H9 (cell line): ENCODE measurements at regions not wholly inside any gene's neighbourhood (a gene's known extent, or its start where the extent isn't known, plus 50 kb on each side); places are given as distances from the start of the nearest gene placed in this dataset.

Source experiments
- DNase-seq: peaks from one replicate; pipeline ENCODE4 v3.0.0-alpha.2; 2017
- H2AFZ ChIP-seq: one replicate; pipeline ENCODE4 v1.6.1; 2013; ENCODE audit warnings: mild to moderate bottlenecking, low read length, control low read depth, moderate library complexity
- H2AK5ac ChIP-seq: 2 replicates; pipeline ENCODE4 v1.6.1; 2013; ENCODE audit warnings: low read length, control low read depth, mixed read lengths; ENCODE audit not compliant: insufficient read length
- H2BK120ac ChIP-seq: one replicate; pipeline ENCODE4 v1.6.1; 2013; ENCODE audit warnings: low read depth, mild to moderate bottlenecking, low read length, control low read depth, inconsistent platforms; ENCODE audit not compliant: poor library complexity, severe bottlenecking
- H2BK12ac ChIP-seq: 2 replicates; pipeline ENCODE4 v1.6.1; 2013; ENCODE audit warnings: low read length, control low read depth, mixed read lengths, low read depth; ENCODE audit not compliant: insufficient read length
- H2BK15ac ChIP-seq: 2 replicates; pipeline ENCODE4 v1.6.1; 2013; ENCODE audit warnings: low read depth, low read length, control low read depth
- H2BK20ac ChIP-seq: one replicate; pipeline ENCODE4 v1.6.1; 2013; ENCODE audit warnings: low read depth, mild to moderate bottlenecking, low read length, control low read depth, inconsistent platforms; ENCODE audit not compliant: poor library complexity, severe bottlenecking
- H2BK5ac ChIP-seq: 2 replicates; pipeline ENCODE4 v1.6.1; 2013; ENCODE audit warnings: low read length, control low read depth, mixed read lengths; ENCODE audit not compliant: insufficient read length
- H3K14ac ChIP-seq: 2 replicates; pipeline ENCODE4 v1.6.1; 2013; ENCODE audit warnings: low read length, control low read depth; ENCODE audit not compliant: insufficient read depth
- H3K18ac ChIP-seq: 2 replicates; pipeline ENCODE4 v1.6.1; 2013; ENCODE audit warnings: low read depth, mild to moderate bottlenecking, mixed read lengths, low read length, control low read depth; ENCODE audit not compliant: insufficient read length
- H3K23ac ChIP-seq: 2 replicates; pipeline ENCODE4 v1.6.1; 2013; ENCODE audit warnings: low read length, control low read depth, mixed read lengths, low read depth; ENCODE audit not compliant: insufficient read length
- H3K23me2 ChIP-seq: 2 replicates; pipeline ENCODE4 v1.6.1; 2013; ENCODE audit warnings: low read depth, mild to moderate bottlenecking, mixed read lengths, low read length, control low read depth; ENCODE audit not compliant: insufficient read length, poor library complexity, severe bottlenecking
- H3K27ac ChIP-seq: 2 replicates; pipeline ENCODE4 v1.5.1; 2013; ENCODE audit warnings: low read length, control low read depth, mixed read lengths, low read depth; ENCODE audit not compliant: insufficient read length
- H3K27me3 ChIP-seq: 2 replicates; pipeline ENCODE4 v1.6.1; 2013; ENCODE audit warnings: low read length, control low read depth, inconsistent platforms; ENCODE audit not compliant: insufficient read depth
- H3K4ac ChIP-seq: 2 replicates; pipeline ENCODE4 v1.6.1; 2013; ENCODE audit warnings: low read depth, mild to moderate bottlenecking, control low read depth, inconsistent platforms, low read length, moderate library complexity
- H3K4me1 ChIP-seq: 2 replicates; pipeline ENCODE4 v1.6.1; 2013; ENCODE audit warnings: low read length, control low read depth, inconsistent platforms; ENCODE audit not compliant: insufficient read depth
- H3K4me2 ChIP-seq: 2 replicates; pipeline ENCODE4 v1.6.1; 2013; ENCODE audit warnings: low read length, control low read depth, mixed read lengths; ENCODE audit not compliant: insufficient read length, insufficient read depth
- H3K56ac ChIP-seq: 2 replicates; pipeline ENCODE4 v1.6.1; 2013; ENCODE audit warnings: low read depth, mild to moderate bottlenecking, mixed read lengths, low read length, control low read depth; ENCODE audit not compliant: insufficient read length
- H3K79me1 ChIP-seq: 2 replicates; pipeline ENCODE4 v1.6.1; 2013; ENCODE audit warnings: low read depth, mild to moderate bottlenecking, moderate library complexity, low read length, control low read depth, inconsistent platforms; ENCODE audit not compliant: insufficient read depth, poor library complexity, severe bottlenecking
- H3K79me2 ChIP-seq: 2 replicates; pipeline ENCODE4 v1.6.1; 2013; ENCODE audit warnings: low read length, control low read depth, inconsistent platforms; ENCODE audit not compliant: insufficient read depth
- H3K9ac ChIP-seq: 2 replicates; pipeline ENCODE4 v1.6.1; 2013; ENCODE audit warnings: low read length, control low read depth, mixed read lengths; ENCODE audit not compliant: insufficient read length; ENCODE audit errors: extremely low read depth
- H3K9me3 ChIP-seq: one replicate; pipeline ENCODE4 v1.6.1; 2013; ENCODE audit warnings: low read depth, low read length, inconsistent platforms; ENCODE audit not compliant: control insufficient read depth
- H3T11ph ChIP-seq: one replicate; pipeline ENCODE4 v1.6.1; 2013; ENCODE audit warnings: mild to moderate bottlenecking, low read length, control low read depth, inconsistent platforms
- H4K20me1 ChIP-seq: one replicate; pipeline ENCODE4 v1.6.1; 2013; ENCODE audit not compliant: control insufficient read depth, insufficient read length, insufficient read depth
- H4K5ac ChIP-seq: 2 replicates; pipeline ENCODE4 v1.6.1; 2013; ENCODE audit warnings: low read depth, mild to moderate bottlenecking, mixed read lengths, low read length, control low read depth; ENCODE audit not compliant: insufficient read length
- H4K8ac ChIP-seq: replicated peaks from 2 replicates; pipeline ENCODE4 v1.6.1; 2013; ENCODE audit warnings: low read length, control low read depth, mixed read lengths, low read depth; ENCODE audit not compliant: insufficient read length
- H4K91ac ChIP-seq: 2 replicates; pipeline ENCODE4 v1.6.1; 2013; ENCODE audit warnings: low read depth, mild to moderate bottlenecking, moderate library complexity, mixed read lengths, low read length, control low read depth; ENCODE audit not compliant: insufficient read length
- H3K27ac Mint-ChIP-seq, 3 experiments: 2 replicates in 2 of 3; 3 replicates in 1 of 3; pipeline ENCODE4 v1.8.0; 2020 to 2021; ENCODE audit warnings: mixed read lengths in 3 of 3, mild to moderate bottlenecking in 1 of 3, moderate library complexity in 1 of 3
- H3K27me3 Mint-ChIP-seq: 2 replicates; pipeline ENCODE4 v1.8.0; 2021; ENCODE audit warnings: low read depth, mild to moderate bottlenecking, moderate library complexity, mixed read lengths
- H3K36me3 Mint-ChIP-seq, 3 experiments: 2 replicates in 2 of 3; 3 replicates in 1 of 3; pipeline ENCODE4 v1.8.0; 2020 to 2021; ENCODE audit warnings: low read depth in 3 of 3, mixed read lengths in 3 of 3; ENCODE audit not compliant: insufficient read depth in 1 of 3
- H3K4me1 Mint-ChIP-seq, 2 experiments: 2 replicates each; pipeline ENCODE4 v1.8.0; 2020; ENCODE audit warnings: mixed read lengths in 2 of 2
- H3K4me3 Mint-ChIP-seq, 2 experiments: 2 replicates in 1 of 2; 3 replicates in 1 of 2; pipeline ENCODE4 v1.8.0; 2020 to 2021; ENCODE audit warnings: mild to moderate bottlenecking in 2 of 2, mixed read lengths in 2 of 2, moderate library complexity in 1 of 2
- H3K9me3 Mint-ChIP-seq, 2 experiments: 2 replicates in 1 of 2; 3 replicates in 1 of 2; pipeline ENCODE4 v1.8.0; 2020; ENCODE audit warnings: mild to moderate bottlenecking in 2 of 2, mixed read lengths in 2 of 2, moderate library complexity in 1 of 2
- CTCF ChIP-seq: fragments of 200-600 bp; sonication (generic); conservative IDR thresholded peaks from 3 replicates; pipeline ENCODE4 v1.8.0; 2021; ENCODE audit warnings: antibody characterized with exemption, mild to moderate bottlenecking
- WGBS: extraction: QIAGEN DNeasy Blood & Tissue Kit; methylation state at CpG from one replicate; pipeline ENCODE4 v1.1.7; 2013; ENCODE audit warnings: missing lambda C conversion rate, low lambda C conversion rate, mixed read lengths; ENCODE audit not compliant: insufficient read length; ENCODE audit errors: extremely low coverage; 5-methylcytosine and 5-hydroxymethylcytosine counted together

- Histone ChIP-seq H3K27ac (no peak overlapping the region), H3K79me1 (no peaks in the 10 kb centered on the region), H4K20me1 (no peaks in the 10 kb centered on the region), H3K14ac (no peak overlapping the region), H3K4ac (no peak overlapping the region), H3T11ph (no peak overlapping the region), H3K27me3 (no peaks in the 10 kb centered on the region), H2BK20ac (no peak overlapping the region), H4K5ac (no peak overlapping the region), H3K4me1 (no peaks in the 10 kb centered on the region), H2BK12ac (no peak overlapping the region), H3K56ac (no peak overlapping the region), H3K79me2 (no peaks in the 10 kb centered on the region), H2AK5ac (no peak overlapping the region), H2BK120ac (no peak overlapping the region), H3K9me3 (no peaks in the 10 kb centered on the region), H3K23me2 (no peaks in the 10 kb centered on the region), H4K91ac (no peak overlapping the region), H3K9ac (no peak overlapping the region), H3K23ac (no peak overlapping the region), H3K4me2 (no peak overlapping the region), H4K8ac (no peak overlapping the region), H2BK15ac (no peak overlapping the region), H3K18ac (no peak overlapping the region), H2AFZ (no peak overlapping the region), H2BK5ac (no peak overlapping the region)
- no peak for DNase-seq
- peaks cover 0 to 3% (median 0%) of the 10 kb centered on the region in 3 experiments; a peak in 1 of 7 replicates for H3K36me3 Mint-ChIP-seq
- no peaks in the 10 kb centered on the region for H3K27me3 Mint-ChIP-seq
- H3K27ac Mint-ChIP-seq: no peak overlapping the region; a peak in 2 of 7 replicates
- WGBS: no CpG with 5 or more reads among the region's 10 CpGs
- peaks cover 0 to 5% of the 10 kb centered on the region in 2 experiments; a peak in 1 of 4 replicates for H3K4me1 Mint-ChIP-seq
- H3K4me3 Mint-ChIP-seq: no peak overlapping the region
- no peak for TF ChIP-seq CTCF
- no peaks in the 10 kb centered on the region; a peak in 1 of 5 replicates for H3K9me3 Mint-ChIP-seq
Measured at GRCh38 chr5:121164632-121165031, 687.0 kb upstream of the FTMT start.
